GM10266 (cell line): ENCODE measurements at regions not wholly inside any gene's neighbourhood (a gene's known extent, or its start where the extent isn't known, plus 50 kb on each side); places are given as distances from the start of the nearest gene placed in this dataset.

ENCODE experiments used
- DNase-seq: peaks from one replicate; pipeline ENCODE4 v3.0.0; 2012; ENCODE audit errors: extremely low spot score
- TF ChIP-seq, protein P1 (sequence below): IDR thresholded peaks from 2 replicates; pipeline ENCODE4 v1.5.1; 2012; ENCODE audit warnings: mild to moderate bottlenecking, low read depth; ENCODE audit not compliant: control insufficient read depth, insufficient read depth; ENCODE audit errors: missing control alignments

DNA sequence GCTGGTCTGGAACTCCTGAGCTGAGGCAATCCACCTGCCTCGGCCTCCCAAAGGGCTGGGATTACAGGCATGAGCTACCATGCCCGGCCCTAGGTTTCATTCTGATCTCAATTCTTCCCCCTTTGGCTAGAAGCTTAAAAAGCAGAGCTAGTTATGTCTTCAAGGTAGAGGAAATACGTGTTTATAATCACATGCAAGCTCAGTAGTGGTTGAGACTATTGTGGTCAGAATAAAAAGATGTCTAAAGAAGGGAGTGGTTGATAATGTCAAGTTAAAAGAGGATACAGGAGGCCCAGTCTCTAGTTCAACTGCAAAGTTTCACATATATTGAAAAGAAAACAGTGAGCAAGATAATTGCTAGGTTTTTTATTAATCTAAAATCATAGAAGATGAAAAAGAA, 807.8 kb upstream of the ACVR2A start:
- TF ChIP-seq, protein P1, sequence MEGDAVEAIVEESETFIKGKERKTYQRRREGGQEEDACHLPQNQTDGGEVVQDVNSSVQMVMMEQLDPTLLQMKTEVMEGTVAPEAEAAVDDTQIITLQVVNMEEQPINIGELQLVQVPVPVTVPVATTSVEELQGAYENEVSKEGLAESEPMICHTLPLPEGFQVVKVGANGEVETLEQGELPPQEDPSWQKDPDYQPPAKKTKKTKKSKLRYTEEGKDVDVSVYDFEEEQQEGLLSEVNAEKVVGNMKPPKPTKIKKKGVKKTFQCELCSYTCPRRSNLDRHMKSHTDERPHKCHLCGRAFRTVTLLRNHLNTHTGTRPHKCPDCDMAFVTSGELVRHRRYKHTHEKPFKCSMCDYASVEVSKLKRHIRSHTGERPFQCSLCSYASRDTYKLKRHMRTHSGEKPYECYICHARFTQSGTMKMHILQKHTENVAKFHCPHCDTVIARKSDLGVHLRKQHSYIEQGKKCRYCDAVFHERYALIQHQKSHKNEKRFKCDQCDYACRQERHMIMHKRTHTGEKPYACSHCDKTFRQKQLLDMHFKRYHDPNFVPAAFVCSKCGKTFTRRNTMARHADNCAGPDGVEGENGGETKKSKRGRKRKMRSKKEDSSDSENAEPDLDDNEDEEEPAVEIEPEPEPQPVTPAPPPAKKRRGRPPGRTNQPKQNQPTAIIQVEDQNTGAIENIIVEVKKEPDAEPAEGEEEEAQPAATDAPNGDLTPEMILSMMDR = no peak
- DNase-seq = no peak

GRCh38 chr2:147033044-147033443, 811.8 kb upstream of the ACVR2A start:
- no peak for DNase-seq
- TF ChIP-seq, protein P1 = no peak

- DNase-seq = no peak
- TF ChIP-seq, protein P1 = no peak
Measured at GRCh38 chr2:147031897-147032296, 812.9 kb upstream of the ACVR2A start.

- no peak for DNase-seq
Measured at GRCh38 chr2:147030966-147031720, 813.7 kb upstream of the ACVR2A start.

DNA sequence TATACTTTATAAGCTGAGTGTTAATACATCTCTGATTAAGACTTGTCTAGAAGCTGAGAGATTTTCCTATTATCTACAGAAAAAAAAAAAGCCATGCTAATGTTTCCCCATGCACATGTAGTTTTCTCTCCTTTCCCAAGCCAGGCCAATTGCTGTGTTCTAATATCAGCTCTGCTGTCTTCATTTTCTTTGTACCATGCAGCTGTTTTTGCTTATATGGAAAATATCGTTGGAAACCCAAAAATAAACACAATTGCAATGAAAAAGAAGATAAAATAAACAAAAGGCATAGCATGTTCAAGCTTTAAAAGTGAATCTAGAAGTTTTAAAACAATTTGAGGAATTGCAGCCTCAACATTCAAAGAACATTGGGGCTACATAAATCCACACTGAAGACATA, 817.4 kb upstream of the ACVR2A start:
- TF ChIP-seq, protein P1 = no peak
- DNase-seq = no peak

More at GRCh38 chr2:147030966-147031720, 813.7 kb upstream of the ACVR2A start:
- TF ChIP-seq, protein P1 = no peak

- TF ChIP-seq, protein P1 = no peak
- no peak for DNase-seq
Measured at GRCh38 chr2:147026664-147027295, 818.0 kb upstream of the ACVR2A start.
